Adrenal gland (tissue), 9 donors: ENCODE measurements at regions not wholly inside any gene's neighbourhood (a gene's known extent, or its start where the extent isn't known, plus 50 kb on each side); places are given as distances from the start of the nearest gene placed in this dataset.

Experiments used
- DNase-seq, 7 donors: peaks; one replicate each; pipeline ENCODE4 v3.0.0-alpha.2; 2019 to 2020
- H3K27ac ChIP-seq, 5 donors: fragments of 200-600 bp; sonication (generic) in 4 of 5; 1 replicate in 3 of 5; 2 replicates in 2 of 5; pipeline versions ENCODE4 v1.5.1 to v1.8.0; 2016 to 2020; ENCODE audit warnings: mild to moderate bottlenecking in 1 of 5
- H3K27me3 ChIP-seq: fragments of 200-600 bp; 2 replicates; pipeline ENCODE4 v1.8.0; 2021
- H3K36me3 ChIP-seq, 2 donors: fragments of 200-600 bp; replicated peaks in 1 of 2; 1 replicate in 1 of 2; 2 replicates in 1 of 2; pipeline versions ENCODE4 v1.5.1 to v1.8.0; 2018 to 2022
- H3K4me1 ChIP-seq, 2 donors: fragments of 200-600 bp; replicated peaks in 1 of 2; 1 replicate in 1 of 2; 2 replicates in 1 of 2; pipeline versions ENCODE4 v1.5.1 to v1.8.0; 2018 to 2021
- H3K4me3 ChIP-seq, 4 donors: fragments of 200-600 bp; sonication (generic) in 3 of 4; one replicate each; pipeline ENCODE4 v1.5.1; 2016 to 2018
- H3K9me3 ChIP-seq, 3 donors: fragments of 200-600 bp; sonication (generic) in 1 of 3; replicated peaks in 1 of 3; 1 replicate in 2 of 3; 2 replicates in 1 of 3; pipeline versions ENCODE4 v1.5.1 to v1.8.0; 2016 to 2021
- CTCF ChIP-seq, 6 experiments: fragments of 450-650 bp in 4 of 6; fragments of 200-600 bp in 2 of 6; sonication (generic) in 1 of 6; IDR thresholded peaks; 1 replicate in 5 of 6; 2 replicates in 1 of 6; pipeline versions ENCODE4 v1.5.1 to v1.8.0; 2016 to 2021; ENCODE audit warnings: antibody characterized with exemption in 6 of 6, mild to moderate bottlenecking in 2 of 6, moderate library complexity in 1 of 6
- POLR2A ChIP-seq, 2 donors: fragments of 450-650 bp; IDR thresholded peaks; one replicate each; pipeline ENCODE4 v1.6.1; 2017; ENCODE audit warnings: antibody characterized with exemption in 2 of 2, mild to moderate bottlenecking in 2 of 2, moderate library complexity in 1 of 2
- WGBS, 4 donors: extraction: QIAGEN DNeasy Blood & Tissue Kit in 2 of 4; methylation state at CpG; one replicate each; pipeline versions ENCODE4 v1.1.5 to v1.1.7; 2013 to 2017; 5-methylcytosine and 5-hydroxymethylcytosine counted together
- intact Hi-C, 2 donors: fragments of 100-400 bp; cut with DNase I; formaldehyde crosslinking; loops; one replicate each; pipeline versions ENCODE4 v1.14.1 to v1.15.0; 2022 to 2023
- donor health status: healthy with polysubstance abuse.
- donor health status: Bipolar disorder and iron deficiency.
- donor health status: DM: yes; HTN: yes; CAD: no.
- donor health status: DM: no; HTN: no; CAD: no.
- donor health status: DM: no; HTN: no; CAD: no.

- Histone ChIP-seq H3K9me3 (no peaks in the 10 kb centered on the region), H3K27me3 (no peaks in the 10 kb centered on the region), H3K36me3 (no peaks in the 10 kb centered on the region), H3K4me3 (no peak overlapping the region), H3K27ac (no peak overlapping the region), H3K4me1 (no peaks in the 10 kb centered on the region)
- WGBS, 4 donors: 80 to 91% (median 86%) methylated on average over 1 of the region's 1 CpG
- intact Hi-C loops: no loop called here
- DNase-seq: no peak
- TF ChIP-seq CTCF (IDR thresholded peaks at IDR 0.05): no peak
- no peak for TF ChIP-seq POLR2A (IDR thresholded peaks at IDR 0.05)
Observed at GRCh38 chr9:86634501-86634900, 280.3 kb upstream of the TUT7 start.

GRCh38 chr9:86633945-86634344, 279.7 kb upstream of the TUT7 start:
- DNase-seq: no peak
- H3K27ac ChIP-seq: no peak overlapping the region
- H3K36me3 ChIP-seq: no peaks in the 10 kb centered on the region
- no peaks in the 10 kb centered on the region for H3K27me3 ChIP-seq
- 56 to 66% (median 61%) methylated on average over 3 of the region's 3 CpGs for WGBS, 4 donors
- H3K9me3 ChIP-seq: no peaks in the 10 kb centered on the region
- no peaks in the 10 kb centered on the region for H3K4me1 ChIP-seq
- TF ChIP-seq CTCF (IDR thresholded peaks at IDR 0.05) (no peak), POLR2A (IDR thresholded peaks at IDR 0.05) (no peak)
- intact Hi-C loops: no loop called here
- no peak overlapping the region for H3K4me3 ChIP-seq

DNA sequence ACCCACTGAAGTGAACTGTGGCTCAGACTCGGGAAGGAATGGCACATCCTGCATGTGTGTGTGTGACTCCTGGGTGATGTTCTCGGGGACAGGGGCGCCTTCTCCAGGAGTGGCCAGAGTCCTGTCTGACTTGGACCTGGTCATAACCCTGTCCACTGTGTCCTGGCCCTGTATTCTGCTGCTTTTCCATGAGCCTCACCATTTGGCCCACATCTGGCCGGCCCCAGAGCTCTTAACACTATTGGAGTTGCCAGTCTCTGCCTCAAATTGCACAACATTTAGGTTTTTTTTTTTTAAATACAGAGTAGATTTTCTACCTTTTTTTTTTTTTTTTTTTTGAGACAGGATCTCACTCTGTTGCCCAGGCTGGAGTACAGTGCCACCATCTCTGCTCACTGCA, 278.3 kb upstream of the TUT7 start:
- no peaks in the 10 kb centered on the region for H3K4me1 ChIP-seq
- TF ChIP-seq CTCF (IDR thresholded peaks at IDR 0.05): no peak
- no peak for TF ChIP-seq POLR2A (IDR thresholded peaks at IDR 0.05)
- intact Hi-C loops: no loop called here

DNA sequence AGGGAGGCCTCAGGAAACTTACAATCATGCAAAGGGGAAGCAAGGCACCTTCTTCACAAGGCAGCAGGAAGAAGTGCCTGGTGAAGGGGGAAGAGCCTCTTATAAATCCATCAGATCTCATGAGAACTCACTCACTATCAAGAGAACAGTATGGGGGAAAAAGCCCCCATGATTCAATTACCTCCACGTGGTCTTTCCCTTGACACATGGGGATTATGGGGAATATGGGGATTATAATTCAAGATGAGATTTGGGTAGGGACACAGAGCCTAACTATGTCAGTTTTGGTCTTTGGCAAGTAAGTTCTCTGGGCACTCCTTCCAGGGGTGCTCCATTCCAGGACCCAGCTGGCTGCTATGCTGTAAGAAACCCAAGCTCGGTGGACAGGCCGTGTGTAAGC, 275.3 kb upstream of the TUT7 start:
- intact Hi-C loops: no loop called here
- H3K4me1 ChIP-seq: no peaks in the 10 kb centered on the region
- TF ChIP-seq CTCF (IDR thresholded peaks at IDR 0.05) (no peak), POLR2A (IDR thresholded peaks at IDR 0.05) (no peak)
- H3K4me3 ChIP-seq: no peak overlapping the region
- H3K9me3 ChIP-seq: no peaks in the 10 kb centered on the region
- no peaks in the 10 kb centered on the region for H3K36me3 ChIP-seq
- H3K27me3 ChIP-seq: no peaks in the 10 kb centered on the region
- WGBS, 4 donors: 69 to 85% (median 80%) methylated on average over 3 of the region's 3 CpGs
- H3K27ac ChIP-seq: no peak overlapping the region
- no peak for DNase-seq

More for the DNA sequence above, 278.3 kb upstream of the TUT7 start:
- H3K36me3 ChIP-seq: no peaks in the 10 kb centered on the region
- no peak overlapping the region for H3K27ac ChIP-seq
- H3K27me3 ChIP-seq: no peaks in the 10 kb centered on the region
- no peak for DNase-seq
- no peaks in the 10 kb centered on the region for H3K9me3 ChIP-seq
- no peak overlapping the region for H3K4me3 ChIP-seq
- WGBS, 4 donors: 87 to 100% (median 94%) methylated on average over 4 of the region's 4 CpGs
